ENCODE measurements at regions not wholly inside any gene's neighbourhood (a gene's known extent, or its start where the extent isn't known, plus 50 kb on each side); places are given as distances from the start of the nearest gene placed in this dataset.

GRCh38 chr2:111659361-111660333 is 224.3 kb downstream of the ANAPC1 start:
- no peak overlapping the region for H3K4me3 ChIP-seq (ENCODE audit: low read depth, low read length)
- no peak for DNase-seq (ENCODE audit: low read depth)

GRCh38 chr2:111660811-111661210 is 223.2 kb downstream of the ANAPC1 start:
- no peak for DNase-seq (ENCODE audit: low read depth)
- H3K4me3 ChIP-seq (ENCODE audit: low read depth, low read length), result no peak overlapping the region
- TF ChIP-seq CTCF (IDR thresholded peaks at IDR 0.05; ENCODE audit: low read depth, low read length, missing control alignments), result no peak

More at GRCh38 chr2:111659361-111660333, 224.3 kb downstream of the ANAPC1 start:
- TF ChIP-seq CTCF (IDR thresholded peaks at IDR 0.05; ENCODE audit: low read depth, low read length, missing control alignments), result no peak

GRCh38 chr2:111661286-111661940 is 222.6 kb downstream of the ANAPC1 start:
- DNase-seq (ENCODE audit: low read depth), result no peak
- TF ChIP-seq CTCF (IDR thresholded peaks at IDR 0.05; ENCODE audit: low read depth, low read length, missing control alignments), result no peak

GRCh38 chr2:111662039-111662770 is 221.8 kb downstream of the ANAPC1 start:
- no peak for DNase-seq (ENCODE audit: low read depth)
- H3K4me3 ChIP-seq (ENCODE audit: low read depth, low read length), result no peak overlapping the region

More at GRCh38 chr2:111661286-111661940, 222.6 kb downstream of the ANAPC1 start:
- H3K4me3 ChIP-seq (ENCODE audit: low read depth, low read length), result no peak overlapping the region

GRCh38 chr2:111662771-111663470 is 221.1 kb downstream of the ANAPC1 start:
- peak; percentile 29 for DNase-seq (ENCODE audit: low read depth)
- no peak for TF ChIP-seq CTCF (IDR thresholded peaks at IDR 0.05; ENCODE audit: low read depth, low read length, missing control alignments)
- H3K4me3 ChIP-seq (ENCODE audit: low read depth, low read length), result no peak overlapping the region

More at GRCh38 chr2:111662039-111662770, 221.8 kb downstream of the ANAPC1 start:
- TF ChIP-seq CTCF (IDR thresholded peaks at IDR 0.05; ENCODE audit: low read depth, low read length, missing control alignments), result no peak

All from GM12864 (cell line).